HG03565 (cell line): ENCODE measurements at regions not wholly inside any gene's neighbourhood (a gene's known extent, or its start where the extent isn't known, plus 50 kb on each side); places are given as distances from the start of the nearest gene placed in this dataset.

Experiments used
- ATAC-seq: cut with Tn5 transposase; IDR thresholded peaks from one replicate; pipeline ENCODE4 v1.9.1; 2021; ENCODE audit warnings: mild to moderate bottlenecking, moderate library complexity; ENCODE audit not compliant: unreplicated experiment

DNA sequence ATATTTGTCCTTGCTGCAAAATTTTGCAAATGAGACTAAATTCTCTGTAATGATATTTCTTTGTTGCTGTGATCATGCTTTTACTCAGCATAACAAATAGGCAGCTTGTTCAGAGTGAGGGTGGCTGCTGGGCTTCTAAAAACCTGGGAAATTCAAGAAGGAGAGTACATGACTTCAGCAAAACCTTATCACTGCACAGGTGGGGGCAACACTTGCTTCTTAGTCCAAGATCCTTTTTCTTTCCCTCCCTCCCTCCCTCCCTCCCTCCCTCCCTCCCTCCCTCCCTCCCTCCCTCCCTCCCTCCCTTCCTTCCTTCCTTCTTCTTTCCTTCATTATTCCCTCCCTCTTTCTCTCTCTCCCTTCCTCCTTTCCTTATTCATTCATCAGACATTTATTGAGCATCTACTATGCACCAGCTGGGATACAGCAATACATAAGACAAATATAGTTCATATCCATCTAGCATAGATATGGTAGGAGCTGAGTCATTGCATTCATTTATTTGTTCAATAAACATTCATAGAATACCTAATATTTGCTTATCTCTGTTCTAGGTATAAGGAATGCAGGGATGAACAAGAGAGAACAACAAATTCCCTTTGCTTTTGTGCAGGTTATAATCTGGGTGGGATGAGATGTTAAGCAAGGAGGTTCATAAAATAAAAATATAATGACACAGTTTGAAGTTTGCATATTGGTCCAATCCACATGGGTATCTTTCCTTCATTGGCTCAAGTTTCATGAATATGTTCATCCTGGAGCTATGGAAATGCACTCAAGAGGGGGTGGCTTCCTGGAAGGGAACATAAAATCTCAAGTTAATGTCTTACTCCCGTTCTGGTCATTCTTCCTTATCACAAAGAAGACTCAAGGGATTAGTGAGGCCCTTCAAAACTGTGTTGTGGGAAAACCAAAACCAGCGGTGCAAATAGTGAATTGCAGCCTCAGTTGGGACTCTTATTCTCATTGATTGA, 210.7 kb downstream of the PDCD6IP start:
- ATAC-seq: no peak

DNA sequence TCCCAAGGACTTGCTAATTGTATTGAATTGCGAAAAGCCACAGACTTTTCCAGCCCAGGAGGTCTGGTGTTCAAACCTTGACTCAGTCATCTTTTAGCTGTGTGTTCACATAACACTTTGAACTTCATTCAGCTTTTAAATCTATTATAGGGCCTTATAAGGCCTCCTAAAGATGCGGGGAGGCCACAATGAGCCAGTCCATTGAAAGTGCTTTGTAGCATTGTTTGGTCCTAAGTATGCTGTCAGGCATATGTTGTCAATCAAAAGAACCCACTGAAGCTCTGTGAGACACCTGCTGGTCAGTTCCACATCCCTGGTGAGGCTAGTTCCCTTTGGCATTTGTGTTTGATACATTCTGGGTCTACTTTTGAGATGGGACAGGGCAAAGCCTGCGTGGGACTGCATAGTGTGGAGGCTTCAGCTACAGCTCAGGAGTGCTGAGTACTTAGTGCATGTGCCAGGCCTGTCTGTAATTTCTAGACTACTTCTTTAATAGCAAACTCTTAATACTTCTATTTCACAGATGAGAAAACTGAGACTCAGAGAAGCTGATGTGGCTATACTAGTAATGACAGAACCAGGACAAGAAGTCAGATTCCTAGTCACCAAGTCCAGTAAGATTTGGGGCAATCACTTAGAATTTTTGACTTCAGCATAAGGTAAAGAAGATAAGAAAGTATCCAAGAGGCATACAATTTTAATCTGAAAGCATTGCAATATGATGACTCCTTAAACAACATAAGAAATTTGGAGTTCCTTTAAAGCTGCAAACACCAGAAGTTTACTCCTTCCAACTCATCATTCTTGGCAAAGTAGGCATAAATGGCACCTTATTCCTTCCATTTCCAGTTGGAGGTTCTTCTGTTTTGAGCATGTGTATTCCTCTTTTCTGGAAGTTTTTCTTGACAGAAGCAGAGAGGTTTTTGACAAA, 213.0 kb downstream of the PDCD6IP start:
- ATAC-seq: no peak

DNA sequence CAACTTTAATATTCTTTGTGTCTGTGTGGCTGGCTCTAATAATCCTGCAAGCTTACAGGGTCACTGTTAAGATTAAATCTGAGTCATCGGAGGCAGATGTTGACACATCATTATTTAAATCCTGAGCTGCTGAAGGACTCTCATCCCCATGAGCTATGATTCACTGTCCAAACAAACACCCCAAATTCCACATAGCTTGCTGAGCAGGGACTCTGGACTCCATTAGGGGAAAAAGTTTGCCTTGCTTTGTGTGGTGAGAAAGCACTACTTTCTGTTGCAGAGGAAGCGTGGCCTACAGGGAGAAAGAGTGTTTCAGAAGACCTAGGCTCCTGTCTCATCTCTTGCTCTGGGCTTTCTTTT, 213.7 kb downstream of the PDCD6IP start:
- no peak for ATAC-seq

DNA sequence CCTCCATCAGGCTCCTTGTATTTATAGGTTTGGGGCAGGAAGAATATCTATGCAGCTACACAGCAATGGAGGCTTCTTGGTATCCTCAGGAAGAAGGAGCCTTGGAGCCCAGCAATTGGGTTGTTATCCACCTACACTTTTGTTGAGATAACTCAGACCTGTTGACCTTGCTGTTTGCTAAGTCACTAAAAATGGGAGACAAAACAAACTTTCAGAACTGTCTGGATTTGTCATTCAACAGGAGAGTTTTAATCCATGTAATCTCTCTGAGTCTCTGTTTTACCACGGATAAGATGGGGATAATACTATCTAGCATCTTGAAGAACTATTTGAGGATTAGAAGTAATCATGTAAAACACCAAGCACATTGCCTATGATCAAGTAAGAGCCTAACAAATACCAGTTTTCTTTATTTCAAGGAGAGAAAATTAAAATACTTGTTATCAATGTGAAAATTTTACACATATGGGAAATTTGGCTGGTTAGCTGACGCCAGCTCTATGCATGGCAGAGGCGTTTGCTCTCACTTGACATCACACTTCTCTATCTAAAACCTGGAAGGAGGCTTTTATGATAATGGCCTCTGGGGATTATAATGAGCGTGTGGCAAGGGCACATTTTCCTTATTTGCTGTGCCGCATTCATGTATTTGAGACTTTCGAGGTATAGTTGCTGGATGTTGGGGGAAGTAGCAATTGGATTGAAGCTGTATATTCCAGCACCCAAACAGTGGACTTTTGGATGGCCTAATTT, 215.6 kb downstream of the PDCD6IP start:
- no peak for ATAC-seq

DNA sequence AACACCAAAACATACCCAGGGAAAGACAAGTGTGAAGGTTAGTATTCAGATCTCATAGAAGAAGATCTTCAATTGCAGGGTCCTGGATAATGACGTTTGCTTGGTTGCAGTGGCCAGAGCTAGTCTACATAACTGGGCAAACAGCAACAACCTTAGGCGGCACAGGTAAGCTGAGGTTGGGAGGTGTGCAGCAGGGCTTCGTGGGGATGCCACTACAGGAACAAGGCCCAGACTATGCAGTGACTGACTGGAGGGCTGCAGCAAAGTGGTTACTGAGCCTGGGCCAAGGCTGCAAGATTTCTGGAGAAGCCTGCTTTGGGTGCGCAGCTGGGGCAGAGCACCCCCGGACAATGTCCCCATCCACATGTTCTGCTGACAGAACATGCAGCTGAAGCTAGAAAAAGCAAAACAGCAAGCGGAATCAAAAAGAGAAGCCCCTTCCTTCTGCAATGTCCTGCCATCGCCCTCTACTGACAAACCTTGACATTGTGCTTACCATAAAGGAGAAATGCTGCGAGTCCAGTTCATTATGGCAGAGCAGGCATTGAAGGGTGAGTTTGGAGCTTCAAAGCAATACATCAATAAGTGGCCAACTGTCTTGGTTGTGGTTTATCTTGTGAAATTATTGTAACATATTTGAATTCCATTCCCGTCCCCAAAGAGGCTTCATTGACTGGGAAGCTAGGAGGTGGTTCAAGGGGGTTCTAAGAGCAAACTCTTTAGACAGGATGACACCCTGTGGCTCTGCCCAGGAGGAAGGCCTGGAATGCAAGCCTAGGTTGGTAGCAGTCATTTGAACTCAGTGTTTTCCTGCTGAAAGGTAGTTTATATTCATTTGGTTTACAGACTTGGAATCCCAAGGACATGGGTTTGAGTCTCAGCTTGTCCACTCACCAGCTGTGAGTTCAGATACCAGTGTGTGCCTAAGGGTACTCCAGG, 217.0 kb downstream of the PDCD6IP start:
- ATAC-seq: no peak

DNA sequence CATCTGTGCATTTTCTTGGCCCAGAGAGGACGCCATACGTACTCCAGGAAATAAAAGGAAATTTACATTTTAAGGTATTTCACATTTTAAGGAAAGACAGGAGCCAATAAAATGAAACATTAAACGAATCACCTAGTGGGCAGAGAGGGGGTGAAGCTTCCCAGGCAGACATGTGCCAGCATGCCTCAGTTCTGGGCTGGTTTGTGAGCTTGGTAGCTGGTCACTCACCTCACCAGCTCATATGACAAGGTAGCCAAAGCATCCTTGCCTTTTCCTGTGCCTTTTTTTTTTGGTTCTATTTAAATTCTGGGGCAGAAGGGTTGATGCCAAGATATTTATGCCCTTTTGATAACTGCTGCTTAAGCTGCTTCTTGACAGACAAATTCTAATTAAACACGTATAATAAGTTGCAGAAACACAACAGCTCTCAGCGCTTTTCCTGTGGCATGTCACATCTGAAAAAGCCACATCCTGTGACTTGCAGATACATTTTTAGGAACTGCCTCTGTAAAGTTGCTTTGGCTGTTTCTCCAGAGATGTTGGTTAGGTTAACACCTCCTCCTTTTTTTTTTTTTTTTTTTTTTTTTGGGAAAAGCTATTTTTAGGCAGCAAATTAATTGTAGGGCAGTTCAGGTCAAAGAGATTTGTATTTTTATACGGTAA, 218.6 kb downstream of the PDCD6IP start:
- ATAC-seq: peak; percentile 44

DNA sequence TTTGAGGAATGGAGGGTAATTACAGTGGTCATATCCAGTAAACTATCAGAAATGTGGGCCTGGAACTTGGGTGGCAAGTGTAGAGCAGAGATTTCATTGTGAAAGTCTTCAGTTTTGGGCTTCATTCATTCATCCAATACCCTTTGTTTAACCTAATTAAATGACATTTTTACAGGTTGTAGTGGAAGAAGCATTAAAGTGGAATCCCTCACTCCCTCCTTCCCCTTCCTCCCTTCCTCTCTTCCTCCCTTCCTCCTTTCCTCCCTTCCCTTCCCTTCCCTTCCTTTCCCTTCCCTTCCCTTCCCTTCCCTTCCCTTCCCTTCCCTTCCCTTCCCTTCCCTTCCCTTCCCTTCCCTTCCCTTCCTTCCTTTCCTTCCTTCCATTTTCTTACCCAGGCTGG, 219.3 kb downstream of the PDCD6IP start:
- no peak for ATAC-seq

DNA sequence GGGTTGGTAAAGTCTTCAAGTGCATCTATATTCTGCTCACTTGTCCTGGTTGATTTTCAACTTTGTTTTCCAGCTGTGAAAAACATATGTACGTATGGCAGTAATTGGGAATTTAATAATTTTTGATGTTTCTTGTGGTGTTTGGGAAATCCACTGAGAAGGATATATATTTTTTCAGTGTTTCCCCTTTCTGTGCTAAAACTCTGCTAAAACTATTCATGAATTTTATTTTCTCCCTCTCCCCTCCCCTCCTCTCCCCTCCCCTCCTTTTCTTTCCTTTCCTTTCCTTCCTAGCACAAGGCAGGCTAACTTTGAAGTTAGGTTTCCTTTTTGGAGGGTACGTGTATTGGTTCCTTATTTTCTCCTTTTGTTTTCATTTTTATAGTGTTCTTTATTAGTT, 220.7 kb downstream of the PDCD6IP start:
- no peak for ATAC-seq

DNA sequence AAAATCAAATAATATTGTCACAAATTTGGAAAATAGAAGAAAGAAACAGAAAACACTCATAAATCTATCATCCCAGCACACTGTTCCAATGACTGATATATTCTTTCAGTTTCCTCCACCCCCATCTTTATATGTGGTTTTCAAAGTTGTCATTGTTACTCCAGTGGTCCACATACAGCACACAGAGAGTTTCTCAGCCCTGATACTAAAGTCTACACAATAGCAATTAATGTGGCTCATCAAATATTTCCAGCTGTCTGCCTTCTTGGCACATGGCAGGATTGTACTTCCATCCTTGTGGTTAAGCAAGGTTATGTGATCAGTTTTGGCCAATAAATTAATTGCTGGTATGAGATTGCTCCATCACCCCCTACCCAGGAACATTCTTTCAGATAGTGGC, 221.7 kb downstream of the PDCD6IP start:
- no peak for ATAC-seq

DNA sequence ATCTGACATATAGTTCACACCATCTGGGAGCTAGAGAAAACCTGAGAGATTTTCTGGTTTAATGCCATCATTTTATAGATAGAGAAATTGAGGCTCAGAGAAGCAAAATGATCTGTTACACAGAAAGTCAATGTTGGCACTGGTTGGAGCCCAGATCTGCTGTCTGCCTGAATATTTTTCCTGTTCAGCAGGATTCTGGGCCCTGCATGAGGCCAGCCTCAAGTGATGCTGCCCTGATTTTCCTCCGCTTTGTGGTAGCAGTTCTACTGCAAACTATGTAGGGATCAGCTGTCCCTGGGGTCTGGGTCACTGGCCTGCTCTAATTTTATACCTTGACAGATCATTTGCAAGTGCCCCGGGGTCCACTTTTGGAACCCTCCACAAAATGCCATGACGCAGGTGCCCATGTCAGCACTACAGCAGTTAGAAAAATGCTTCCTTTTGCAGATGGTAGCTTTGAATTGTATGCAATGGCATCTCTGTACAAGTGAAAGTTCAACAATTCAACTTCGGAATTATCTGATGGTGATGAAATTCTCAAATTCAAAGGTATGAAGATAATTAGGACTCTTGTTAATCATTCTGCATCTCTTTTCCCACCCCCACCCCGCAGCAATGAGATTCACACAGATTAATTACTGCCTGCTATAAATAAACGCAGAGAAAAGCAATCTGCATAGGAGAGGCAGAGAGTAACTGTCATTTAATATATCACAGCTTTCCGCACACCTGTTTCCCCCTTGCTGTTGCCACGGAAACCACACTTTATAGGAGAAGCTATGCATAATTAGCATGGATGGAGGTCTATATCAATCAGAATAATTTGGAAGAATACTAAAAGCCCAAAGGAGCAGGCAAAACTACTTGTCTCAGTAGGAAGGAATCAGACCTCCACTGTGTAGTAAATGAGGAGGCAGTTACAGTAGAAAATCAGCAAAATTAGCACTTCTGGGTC, 222.6 kb downstream of the PDCD6IP start:
- no peak for ATAC-seq

DNA sequence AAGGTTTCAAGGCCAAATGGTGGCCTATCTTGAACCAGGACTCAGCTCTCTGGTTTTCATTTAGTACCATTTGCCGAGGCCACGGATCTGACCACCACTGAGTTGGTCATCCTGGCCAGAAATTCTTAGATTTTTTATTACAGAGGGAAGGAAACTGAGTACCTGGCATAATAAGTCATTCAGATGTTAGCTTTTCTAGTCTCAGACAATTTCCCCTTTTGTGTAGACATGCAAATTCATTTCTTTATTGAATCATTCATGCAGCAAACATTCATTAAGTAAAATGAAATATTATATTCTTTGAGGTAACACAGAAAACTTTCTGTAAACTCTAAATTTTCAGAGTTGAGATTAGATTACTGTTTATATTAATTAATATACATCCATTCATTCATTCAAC, 223.7 kb downstream of the PDCD6IP start:
- no peak for ATAC-seq

DNA sequence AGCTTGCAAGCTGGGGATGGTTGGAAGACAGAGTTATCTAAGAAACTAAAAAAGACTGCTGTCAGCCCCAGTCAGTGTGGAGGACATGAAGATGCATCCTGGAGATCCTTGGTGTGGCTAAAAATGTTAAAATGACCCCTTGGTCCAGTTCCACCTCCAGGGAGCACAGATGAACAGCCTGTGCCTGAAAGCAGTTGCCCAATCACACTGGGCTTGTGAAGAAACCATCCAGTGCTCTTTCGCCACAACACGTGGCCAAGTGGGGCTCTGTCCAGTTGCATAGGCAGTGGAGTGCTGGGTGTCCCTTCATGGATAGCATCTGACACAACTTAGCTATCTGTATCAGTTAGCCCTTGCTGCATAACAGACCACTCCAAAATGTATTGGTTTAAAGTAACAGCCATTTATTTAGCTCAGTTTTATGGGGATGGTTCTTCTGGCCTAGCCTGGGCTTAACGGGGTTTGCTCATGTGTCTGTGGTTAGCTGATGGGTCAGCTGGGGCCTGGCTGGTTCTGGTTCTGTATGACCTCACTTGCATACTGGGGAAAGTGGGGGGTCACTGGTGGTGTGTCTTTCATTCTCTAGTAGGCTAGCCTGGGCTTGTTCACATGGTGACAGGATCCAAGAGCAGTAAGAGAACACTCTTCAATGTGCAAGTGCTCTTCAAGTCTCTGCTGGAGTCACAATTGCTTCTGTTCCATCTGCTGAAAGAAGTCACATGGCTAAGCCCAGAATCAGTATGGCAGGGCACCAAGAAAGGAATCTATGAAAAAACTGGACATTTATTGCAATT, 226.2 kb downstream of the PDCD6IP start:
- ATAC-seq: no peak

DNA sequence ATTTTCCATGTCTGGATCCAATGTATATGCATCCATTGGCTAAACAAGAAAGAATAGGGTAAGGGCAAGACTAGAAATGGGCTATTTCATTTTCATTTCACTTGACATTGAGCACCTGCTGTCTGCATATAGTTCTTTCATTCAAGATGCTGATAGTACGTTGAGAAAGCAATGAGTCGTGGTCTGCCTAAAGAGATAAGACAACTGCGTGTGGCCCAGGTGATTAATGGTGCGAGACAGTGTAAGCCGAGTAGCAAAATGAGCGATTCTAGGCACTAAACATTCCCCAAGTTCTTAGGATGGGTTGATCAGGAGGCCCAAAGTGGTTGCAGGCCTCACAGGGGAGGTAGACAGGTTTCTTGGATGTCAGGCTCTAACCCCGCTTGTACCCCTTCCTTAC, 235.4 kb downstream of the PDCD6IP start:
- no peak for ATAC-seq

DNA sequence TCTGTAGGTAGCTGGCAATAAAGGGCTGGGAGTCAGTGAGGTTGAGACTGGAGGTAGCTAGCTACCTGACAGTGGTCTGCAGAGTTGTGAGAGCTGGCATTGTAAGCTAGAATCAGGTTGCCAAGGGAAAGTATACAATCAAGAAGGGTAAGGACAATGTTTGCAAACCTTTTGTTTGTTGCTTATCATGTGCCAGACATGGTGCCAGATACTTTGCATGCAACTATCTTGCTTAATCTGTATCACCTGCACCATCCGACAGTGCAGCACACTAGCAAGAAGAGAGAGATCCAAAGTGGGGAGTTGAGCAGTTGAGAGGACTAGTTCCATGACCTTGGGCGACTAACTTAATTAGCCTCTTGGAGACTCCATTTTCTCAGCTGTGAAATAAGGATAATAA, 236.4 kb downstream of the PDCD6IP start:
- no peak for ATAC-seq

DNA sequence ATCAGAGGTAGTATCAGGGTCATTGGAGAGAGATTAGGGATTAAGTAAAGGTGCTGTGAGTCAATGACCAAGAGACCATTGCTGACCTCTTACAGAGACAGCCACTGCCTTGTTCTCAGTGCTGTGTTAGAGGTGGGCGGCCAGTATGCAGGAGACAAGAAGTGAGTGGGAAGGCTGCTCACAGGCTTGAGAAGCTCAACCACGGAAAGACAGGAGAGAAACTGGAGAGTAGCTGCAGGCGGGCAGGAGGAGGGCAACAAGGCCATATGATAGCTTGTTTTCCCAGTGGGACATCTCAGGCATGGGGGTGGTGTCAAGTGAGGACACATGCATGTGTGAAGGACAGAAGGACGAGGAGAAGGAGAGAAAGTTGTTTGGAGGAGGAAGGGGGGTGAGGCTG, 237.3 kb downstream of the PDCD6IP start:
- ATAC-seq: no peak

DNA sequence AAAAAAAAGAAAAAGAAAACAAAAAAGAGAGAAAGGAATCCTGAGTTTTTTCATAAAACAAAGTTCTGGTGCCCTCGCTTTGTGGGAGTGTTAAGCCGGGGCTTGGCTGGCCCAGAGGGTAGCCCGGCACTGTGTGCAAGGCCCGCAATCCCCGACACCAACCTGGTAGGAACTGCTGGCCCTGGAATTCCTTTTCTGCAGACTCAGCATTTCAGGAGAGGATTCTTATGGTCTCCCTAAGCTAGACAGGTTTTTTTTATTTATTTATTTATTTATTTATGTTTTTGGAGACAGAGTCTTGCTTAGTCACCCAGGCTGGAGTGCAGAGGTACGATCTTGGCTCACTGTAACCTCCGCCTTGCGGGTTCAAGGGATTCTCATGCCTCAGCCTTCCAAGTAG, 238.8 kb downstream of the PDCD6IP start:
- no peak for ATAC-seq

DNA sequence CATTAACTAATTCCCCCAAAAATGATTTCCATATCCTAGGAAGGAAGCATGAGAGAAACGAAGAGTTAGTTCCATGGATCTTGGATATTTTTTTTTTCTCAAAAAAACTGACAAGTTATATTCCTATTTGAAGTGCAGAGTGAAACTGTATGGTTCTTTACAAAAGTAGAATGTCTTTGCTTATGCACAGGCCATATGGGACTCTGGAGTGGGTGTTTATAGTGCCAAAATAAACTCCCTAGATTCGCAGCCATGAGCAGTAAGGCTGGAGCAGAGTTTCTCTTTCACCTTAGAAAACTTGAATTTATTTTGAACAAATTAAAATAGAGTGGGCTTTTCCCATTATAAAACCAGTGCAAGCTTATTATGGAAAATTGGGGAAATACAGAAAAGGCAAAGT, 239.7 kb downstream of the PDCD6IP start:
- ATAC-seq: no peak

DNA sequence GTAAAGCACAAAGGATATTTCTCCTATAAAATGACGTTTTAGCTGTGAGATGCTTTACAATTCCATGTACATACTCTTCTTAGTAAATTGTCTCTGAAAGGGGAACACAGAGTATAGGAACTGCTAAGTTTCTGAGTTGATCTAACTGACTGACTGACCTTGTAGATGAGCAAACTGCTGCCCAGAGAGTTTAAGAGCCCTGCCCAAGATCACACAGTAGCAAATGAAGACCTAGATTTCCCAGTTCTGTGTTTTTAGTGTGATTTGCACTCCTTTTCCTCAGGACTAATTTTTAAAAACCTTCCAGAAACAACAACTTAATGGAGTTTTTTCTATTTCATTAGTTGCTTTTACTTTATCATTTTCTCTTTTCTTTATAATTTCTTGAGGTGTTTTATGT, 247.7 kb downstream of the PDCD6IP start:
- no peak for ATAC-seq
